ENCODE measurements at regions not wholly inside any gene's neighbourhood (a gene's known extent, or its start where the extent isn't known, plus 50 kb on each side); places are given as distances from the start of the nearest gene placed in this dataset.

- Mint-ChIP-seq H3K36me3 (ENCODE audit: insufficient read depth, unreplicated experiment) (no peaks in the 10 kb centered on the region), H3K4me1 (ENCODE audit: insufficient read depth, unreplicated experiment) (peaks cover under 1% of the 10 kb centered on the region), H3K27me3 (ENCODE audit: insufficient read depth, unreplicated experiment) (peaks cover 15% of the 10 kb centered on the region), H3K9me3 (ENCODE audit: unreplicated experiment) (peaks cover 21% of the 10 kb centered on the region), H3K27ac (ENCODE audit: low read depth, unreplicated experiment) (no peak overlapping the region), H3K4me3 (ENCODE audit: unreplicated experiment) (no peak overlapping the region)
- DNase-seq (ENCODE audit: unreplicated experiment): no peak
- POLR2A ChIA-PET: no interaction called here
- CTCF ChIA-PET: no interaction called here
- no peak for TF ChIP-seq CTCF (IDR thresholded peaks at IDR 0.05; ENCODE audit: unreplicated experiment)
- no TSS peak for BruUV-seq (replicated peaks)
- intact Hi-C loops (cut with micrococcal nuclease): no loop called here
Observed at GRCh38 chr2:2641541-2642410, 310.7 kb upstream of the MYT1L start.

- CTCF ChIA-PET: interaction anchor here (0.6 kb wide), 1 partner anchor 12 kb away, joined by 3 read pairs; no protein-coding TSS in a partner anchor
- peaks cover 24% of the 10 kb centered on the region for H3K9me3 Mint-ChIP-seq (ENCODE audit: unreplicated experiment)
Observed at GRCh38 chr2:2640818-2641217, 309.7 kb upstream of the MYT1L start.

GRCh38 chr2:2640371-2640770, 309.3 kb upstream of the MYT1L start:
- Mint-ChIP-seq H3K27ac (ENCODE audit: low read depth, unreplicated experiment) (no peak overlapping the region), H3K9me3 (ENCODE audit: unreplicated experiment) (peaks cover 24% of the 10 kb centered on the region), H3K4me1 (ENCODE audit: insufficient read depth, unreplicated experiment) (no peaks in the 10 kb centered on the region), H3K4me3 (ENCODE audit: unreplicated experiment) (no peak overlapping the region), H3K27me3 (ENCODE audit: insufficient read depth, unreplicated experiment) (peaks cover 15% of the 10 kb centered on the region), H3K36me3 (ENCODE audit: insufficient read depth, unreplicated experiment) (no peaks in the 10 kb centered on the region)
- ChIA-PET POLR2A (no interaction called here), CTCF (interaction anchor here (0.6 kb wide), 1 partner anchor 12 kb away, joined by 3 read pairs; no protein-coding TSS in a partner anchor)
- BruUV-seq (replicated peaks): no TSS peak
- TF ChIP-seq CTCF (IDR thresholded peaks at IDR 0.05; ENCODE audit: unreplicated experiment): no peak
- no peak for DNase-seq (ENCODE audit: unreplicated experiment)
- intact Hi-C loops (cut with micrococcal nuclease): no loop called here

More at GRCh38 chr2:2640818-2641217, 309.7 kb upstream of the MYT1L start:
- POLR2A ChIA-PET: no interaction called here
- no peak for TF ChIP-seq CTCF (IDR thresholded peaks at IDR 0.05; ENCODE audit: unreplicated experiment)
- Mint-ChIP-seq H3K4me3 (ENCODE audit: unreplicated experiment) (no peak overlapping the region), H3K27ac (ENCODE audit: low read depth, unreplicated experiment) (no peak overlapping the region), H3K4me1 (ENCODE audit: insufficient read depth, unreplicated experiment) (no peaks in the 10 kb centered on the region), H3K36me3 (ENCODE audit: insufficient read depth, unreplicated experiment) (no peaks in the 10 kb centered on the region), H3K27me3 (ENCODE audit: insufficient read depth, unreplicated experiment) (peaks cover 15% of the 10 kb centered on the region)
- BruUV-seq (replicated peaks): no TSS peak
- intact Hi-C loops (cut with micrococcal nuclease): no loop called here
- no peak for DNase-seq (ENCODE audit: unreplicated experiment)

- TF ChIP-seq CTCF (IDR thresholded peaks at IDR 0.05; ENCODE audit: unreplicated experiment): no peak
- Mint-ChIP-seq H3K4me1 (ENCODE audit: insufficient read depth, unreplicated experiment) (no peaks in the 10 kb centered on the region), H3K4me3 (ENCODE audit: unreplicated experiment) (no peak overlapping the region), H3K36me3 (ENCODE audit: insufficient read depth, unreplicated experiment) (no peaks in the 10 kb centered on the region), H3K9me3 (ENCODE audit: unreplicated experiment) (peaks cover 24% of the 10 kb centered on the region), H3K27me3 (ENCODE audit: insufficient read depth, unreplicated experiment) (peaks cover 15% of the 10 kb centered on the region), H3K27ac (ENCODE audit: low read depth, unreplicated experiment) (no peak overlapping the region)
- intact Hi-C loops (cut with micrococcal nuclease): no loop called here
- ChIA-PET CTCF (no interaction called here), POLR2A (interaction anchor here (0.6 kb wide), 1 partner anchor 1671 kb away, joined by 5 read pairs; no protein-coding TSS in a partner anchor)
- no peak for DNase-seq (ENCODE audit: unreplicated experiment)
- no TSS peak for BruUV-seq (replicated peaks)
Observed at GRCh38 chr2:2639251-2640139, 308.4 kb upstream of the MYT1L start.

Data from MCF 10A (cell line).